H1 (cell line): ENCODE measurements at regions not wholly inside any gene's neighbourhood (a gene's known extent, or its start where the extent isn't known, plus 50 kb on each side); places are given as distances from the start of the nearest gene placed in this dataset.

ENCODE experiments used
- CTCF ChIA-PET: fragments of 300-600 bp; sonication (Branson Sonifier 250); formaldehyde crosslinking; loops from one replicate; lab custom pipeline; 2021; ENCODE audit not compliant: partially characterized antibody; lab: Charles Lee
- POLR2A ChIA-PET: fragments of 300-600 bp; sonication (Branson Sonifier 250); formaldehyde crosslinking; loops from one replicate; lab custom pipeline; 2021; ENCODE audit warnings: inconsistent platforms; ENCODE audit not compliant: partially characterized antibody; lab: Charles Lee
- DNase-seq, 2 experiments: peaks; one replicate each; pipeline versions ENCODE4 v3.0.0 to v3.0.0-alpha.2; 2010 to 2022; ENCODE audit warnings: low spot score in 2 of 2, low read depth in 1 of 2, mixed read lengths in 1 of 2
- FAIRE-seq: peaks from 2 replicates; lab custom pipeline; 2011; peaks lifted over from hg19 to GRCh38; lab: Jason Lieb, UNC
- H2AFZ ChIP-seq: 2 replicates; pipeline ENCODE4 v1.8.1; 2012; ENCODE audit warnings: low read length, inconsistent platforms
- H2AK5ac ChIP-seq: 2 replicates; pipeline ENCODE4 v1.6.1; 2013; ENCODE audit warnings: low read depth, low read length
- H2BK120ac ChIP-seq: replicated peaks from 2 replicates; pipeline ENCODE3; 2013; ENCODE audit warnings: low read depth, low read length, inconsistent platforms
- H2BK12ac ChIP-seq: 2 replicates; pipeline ENCODE4 v1.6.1; 2013; ENCODE audit warnings: low read depth, low read length
- H2BK15ac ChIP-seq: 2 replicates; pipeline ENCODE4 v1.6.1; 2013; ENCODE audit warnings: low read length
- H2BK20ac ChIP-seq: 2 replicates; pipeline ENCODE4 v1.6.1; 2013; ENCODE audit warnings: low read length
- H2BK5ac ChIP-seq: 2 replicates; pipeline ENCODE4 v1.6.1; 2013; ENCODE audit warnings: low read depth, low read length
- H3K14ac ChIP-seq: 2 replicates; pipeline ENCODE4 v1.6.1; 2013; ENCODE audit warnings: inconsistent platforms; ENCODE audit not compliant: insufficient read length
- H3K18ac ChIP-seq: 2 replicates; pipeline ENCODE4 v1.6.1; 2013; ENCODE audit warnings: low read length; ENCODE audit errors: extremely low read depth
- H3K23ac ChIP-seq: 2 replicates; pipeline ENCODE4 v1.6.1; 2013; ENCODE audit warnings: inconsistent platforms; ENCODE audit not compliant: insufficient read length
- H3K23me2 ChIP-seq: 2 replicates; pipeline ENCODE4 v1.6.1; 2013; ENCODE audit warnings: low read depth, low read length
- H3K27ac ChIP-seq: 2 replicates; pipeline ENCODE4 v1.6.1; 2011; ENCODE audit warnings: low read depth, low read length, inconsistent platforms
- H3K27me3 ChIP-seq, 4 experiments: replicated peaks in 1 of 4; 1 replicate in 1 of 4; 2 replicates in 3 of 4; pipeline versions ENCODE4 v1.6.1 to v1.8.1; 2011 to 2013; ENCODE audit warnings: low read length in 3 of 4, mild to moderate bottlenecking in 3 of 4, inconsistent platforms in 2 of 4, mixed read lengths in 2 of 4, moderate library complexity in 1 of 4; ENCODE audit not compliant: control insufficient read depth in 3 of 4, insufficient read depth in 3 of 4; ENCODE audit errors: extremely low read depth in 1 of 4
- H3K36me3 ChIP-seq, 4 experiments: 2 replicates each; pipeline versions ENCODE4 v1.6.1 to v1.8.1; 2011 to 2013; ENCODE audit warnings: mild to moderate bottlenecking in 4 of 4, low read length in 3 of 4, moderate library complexity in 2 of 4, control low read depth in 1 of 4, inconsistent platforms in 1 of 4; ENCODE audit not compliant: insufficient read depth in 4 of 4, control insufficient read depth in 2 of 4
- H3K4ac ChIP-seq: replicated peaks from 2 replicates; pipeline ENCODE3; 2013; ENCODE audit warnings: low read length, low read depth, mixed read lengths, inconsistent platforms; ENCODE audit not compliant: insufficient read length
- H3K4me1 ChIP-seq, 4 experiments: replicated peaks in 1 of 4; 1 replicate in 1 of 4; 2 replicates in 3 of 4; pipeline versions ENCODE4 v1.6.1 to v1.8.1; 2011 to 2013; ENCODE audit warnings: low read length in 3 of 4, inconsistent platforms in 2 of 4, mixed read lengths in 1 of 4; ENCODE audit not compliant: insufficient read depth in 4 of 4, control insufficient read depth in 3 of 4
- H3K4me2 ChIP-seq, 2 experiments: 2 replicates each; pipeline versions ENCODE4 v1.6.1 to v1.8.1; 2011 to 2013; ENCODE audit warnings: low read depth in 2 of 2, low read length in 2 of 2, control low read depth in 1 of 2, inconsistent platforms in 1 of 2, mild to moderate bottlenecking in 1 of 2; ENCODE audit not compliant: insufficient read depth in 1 of 2
- H3K4me3 ChIP-seq, 4 experiments: fragments of 200-600, 300-600 bp in 1 of 4; sonication (generic), shearing (Covaris generic), sonication (Bioruptor Twin) in 1 of 4; 2 replicates each; pipeline versions ENCODE4 v1.5.1 to v1.8.1; 2011 to 2016; ENCODE audit warnings: low read length in 4 of 4, low read depth in 3 of 4, control low read depth in 2 of 4, inconsistent platforms in 2 of 4, mild to moderate bottlenecking in 2 of 4, mixed read lengths in 1 of 4, moderate library complexity in 1 of 4; ENCODE audit not compliant: insufficient read depth in 2 of 4; ENCODE audit errors: extremely low read depth in 1 of 4
- H3K56ac ChIP-seq: replicated peaks from 2 replicates; pipeline ENCODE3; 2013; ENCODE audit warnings: low read depth, mild to moderate bottlenecking, mixed read lengths, low read length, inconsistent platforms; ENCODE audit not compliant: insufficient read length
- H3K79me1 ChIP-seq: 2 replicates; pipeline ENCODE4 v1.6.1; 2013; ENCODE audit warnings: low read depth, low read length, control low read depth
- H3K79me2 ChIP-seq, 2 experiments: 2 replicates each; pipeline versions ENCODE4 v1.6.1 to v1.8.1; 2012 to 2013; ENCODE audit warnings: low read length in 2 of 2, mild to moderate bottlenecking in 2 of 2, inconsistent platforms in 1 of 2; ENCODE audit not compliant: insufficient read depth in 2 of 2, control insufficient read depth in 1 of 2
- H3K9ac ChIP-seq, 4 experiments: replicated peaks in 1 of 4; 1 replicate in 1 of 4; 2 replicates in 3 of 4; pipeline versions ENCODE4 v1.6.1 to v1.8.1; 2011 to 2013; ENCODE audit warnings: low read depth in 3 of 4, low read length in 3 of 4, control low read depth in 2 of 4, mild to moderate bottlenecking in 2 of 4, moderate library complexity in 2 of 4, inconsistent platforms in 1 of 4; ENCODE audit errors: extremely low read depth in 1 of 4
- H3K9me3 ChIP-seq, 2 experiments: 2 replicates each; pipeline versions ENCODE4 v1.6.1 to v1.8.1; 2012 to 2013; ENCODE audit warnings: mild to moderate bottlenecking in 2 of 2, moderate library complexity in 2 of 2, control low read depth in 1 of 2, inconsistent platforms in 1 of 2, low read depth in 1 of 2, low read length in 1 of 2, mixed read lengths in 1 of 2; ENCODE audit not compliant: insufficient read depth in 2 of 2
- H4K20me1 ChIP-seq, 2 experiments: replicated peaks in 1 of 2; 2 replicates each; pipeline versions ENCODE3 to v1.8.1; 2011 to 2013; ENCODE audit warnings: inconsistent platforms in 2 of 2, low read length in 2 of 2, mild to moderate bottlenecking in 1 of 2; ENCODE audit not compliant: insufficient read depth in 2 of 2, control insufficient read depth in 1 of 2
- H4K5ac ChIP-seq: 2 replicates; pipeline ENCODE4 v1.6.1; 2013; ENCODE audit warnings: low read length, low read depth, mixed read lengths, inconsistent platforms; ENCODE audit not compliant: insufficient read length
- H4K8ac ChIP-seq: 2 replicates; pipeline ENCODE4 v1.8.0; 2013; ENCODE audit warnings: mild to moderate bottlenecking, moderate library complexity, low read length, inconsistent platforms; ENCODE audit not compliant: insufficient read depth; ENCODE audit errors: extremely low read depth
- H4K91ac ChIP-seq: replicated peaks from 2 replicates; pipeline ENCODE3; 2013; ENCODE audit warnings: low read length, mixed read lengths, inconsistent platforms; ENCODE audit not compliant: insufficient read length
- BRCA1 ChIP-seq: IDR thresholded peaks from 2 replicates; pipeline ENCODE4 v1.6.1; 2012; ENCODE audit warnings: low read depth, low read length, improper control_type of control experiment
- E2F6 ChIP-seq: IDR thresholded peaks from 2 replicates; pipeline ENCODE4 v1.6.1; 2012; ENCODE audit warnings: inconsistent platforms
- EGR1 ChIP-seq: IDR thresholded peaks from 2 replicates; pipeline ENCODE4 v1.6.1; 2011; ENCODE audit warnings: low read depth, low read length, borderline replicate concordance
- GTF2F1 ChIP-seq: IDR thresholded peaks from 2 replicates; pipeline ENCODE4 v1.6.1; 2012; ENCODE audit warnings: low read depth, low read length, improper control_type of control experiment, borderline replicate concordance
- NANOG ChIP-seq: IDR thresholded peaks from 2 replicates; pipeline ENCODE4 v1.6.1; 2011; ENCODE audit warnings: low read length, low read depth, mild to moderate bottlenecking, inconsistent platforms; ENCODE audit not compliant: insufficient read depth, poor library complexity, severe bottlenecking
- RBBP5 ChIP-seq: IDR thresholded peaks from 2 replicates; pipeline ENCODE4 v1.7.1; 2012; ENCODE audit warnings: low read depth, mild to moderate bottlenecking, inconsistent platforms, low read length, moderate library complexity, borderline replicate concordance
- RXRA ChIP-seq: IDR thresholded peaks from 2 replicates; pipeline ENCODE4 v1.6.1; 2011; ENCODE audit warnings: low read depth, mild to moderate bottlenecking, low read length, moderate library complexity; ENCODE audit not compliant: insufficient read depth
- SIX5 ChIP-seq: IDR thresholded peaks from 2 replicates; pipeline ENCODE4 v1.6.1; 2011; ENCODE audit warnings: mild to moderate bottlenecking, low read depth, low read length
- SRF ChIP-seq: IDR thresholded peaks from 2 replicates; pipeline ENCODE4 v1.6.1; 2011; ENCODE audit warnings: mild to moderate bottlenecking, low read depth, low read length, moderate library complexity
- WGBS, 2 experiments: shearing (Covaris generic) in 1 of 2; methylation state at CpG; one replicate each; pipeline versions ENCODE4 v1.1.6 to v1.1.7; 2013 to 2015; ENCODE audit warnings: low lambda C conversion rate in 2 of 2, mixed read lengths in 2 of 2, inconsistent platforms in 1 of 2, low coverage in 1 of 2, missing lambda C conversion rate in 1 of 2; ENCODE audit not compliant: insufficient replicate concordance in 2 of 2, insufficient coverage in 1 of 2, insufficient read length in 1 of 2; ENCODE audit errors: extremely low coverage in 1 of 2, missing lambda C conversion rate in 1 of 2; 5-methylcytosine and 5-hydroxymethylcytosine counted together

GRCh38 chr2:199696048-199696447 lies 154.9 kb downstream of the FTCDNL1 start:
- no peak overlapping the region for H3K4me2 ChIP-seq
- no peaks in the 10 kb centered on the region for H3K23me2 ChIP-seq
- WGBS, 2 experiments, result 76% methylated on average over 6 of the region's 6 CpGs; no CpG with 5 or more reads in 1 of the 2 experiments
- H2BK20ac ChIP-seq, result no peak overlapping the region
- H3K4me3 ChIP-seq, result no peak overlapping the region
- no peak overlapping the region for H3K14ac ChIP-seq
- H3K36me3 ChIP-seq, result no peaks in the 10 kb centered on the region
- H3K27me3 ChIP-seq, result no peaks in the 10 kb centered on the region
- no peak overlapping the region for H3K23ac ChIP-seq
- FAIRE-seq (no peak), DNase-seq (no peak)
- TF ChIP-seq GTF2F1, result no peak
- TF ChIP-seq E2F6, result no peak
- TF ChIP-seq SIX5, result no peak
- no peak for TF ChIP-seq RXRA
- TF ChIP-seq NANOG, result no peak
- TF ChIP-seq BRCA1, result no peak
- no peak for TF ChIP-seq EGR1
- TF ChIP-seq RBBP5, result no peak
- TF ChIP-seq SRF, result no peak
- H2AK5ac ChIP-seq, result no peak overlapping the region
- H2AFZ ChIP-seq, result no peak overlapping the region
- H3K79me1 ChIP-seq, result no peaks in the 10 kb centered on the region
- no peak overlapping the region for H3K56ac ChIP-seq
- no peak overlapping the region for H2BK15ac ChIP-seq
- H4K91ac ChIP-seq, result no peak overlapping the region
- peaks cover 0 to 2% (median 0%) of the 10 kb centered on the region in 4 experiments; a peak in 1 of 7 replicates for H3K4me1 ChIP-seq
- no peaks in the 10 kb centered on the region for H3K9me3 ChIP-seq
- no peak overlapping the region for H3K18ac ChIP-seq
- ChIA-PET POLR2A (no interaction called here), CTCF (interaction anchor here (0.8 to 5.7 kb wide), 10 partner anchors 8 to 244 kb away, joined by 3 to 36 read pairs (median 4); no protein-coding TSS in a partner anchor)
- H4K20me1 ChIP-seq, result no peaks in the 10 kb centered on the region
- no peak overlapping the region for H2BK5ac ChIP-seq
- no peak overlapping the region for H4K8ac ChIP-seq
- no peak overlapping the region for H3K4ac ChIP-seq
- no peak overlapping the region; the same call in 1 of the 2 replicates for H2BK12ac ChIP-seq
- H4K5ac ChIP-seq, result no peak overlapping the region
- no peak overlapping the region for H3K27ac ChIP-seq
- no peaks in the 10 kb centered on the region for H3K79me2 ChIP-seq
- no peak overlapping the region for H3K9ac ChIP-seq
- no peak overlapping the region for H2BK120ac ChIP-seq
